Activated CD4-positive, alpha-beta T cell treated with anti-CD3 and anti-CD28 coated beads, Interleukin-2, amount 50 U/mL, for 24 hours (primary cell): ENCODE measurements at regions not wholly inside any gene's neighbourhood (a gene's known extent, or its start where the extent isn't known, plus 50 kb on each side); places are given as distances from the start of the nearest gene placed in this dataset.
"Not testable (repeated sequence)": the region's sequence is repeated elsewhere in the genome, so short reads cannot be mapped to it uniquely, and the experiment has no call there.

Experiments used
- DNase-seq, 2 donors: peaks; one replicate each; pipeline ENCODE4 v3.0.0-alpha.2; 2020; ENCODE audit warnings: low read depth in 1 of 2, low spot score in 1 of 2

- no peak for DNase-seq
Measured at GRCh38 chr5:39670391-39670790, 245.6 kb upstream of the DAB2 start.

- DNase-seq = no peak
Measured at GRCh38 chr5:39668980-39669379, 244.2 kb upstream of the DAB2 start.

- DNase-seq = no peak
Measured at GRCh38 chr5:39665328-39665727, 240.5 kb upstream of the DAB2 start.

- no peak for DNase-seq
Measured at GRCh38 chr5:39662945-39663344, 238.2 kb upstream of the DAB2 start.

- DNase-seq = no peak
Measured at GRCh38 chr5:39661026-39661779, 236.4 kb upstream of the DAB2 start.

- DNase-seq = no peak
Measured at GRCh38 chr5:39660020-39660419, 235.2 kb upstream of the DAB2 start.

- no peak for DNase-seq
Measured at GRCh38 chr5:39658866-39659265, 234.1 kb upstream of the DAB2 start.

GRCh38 chr5:39657943-39658342 lies 233.2 kb upstream of the DAB2 start:
- no peak for DNase-seq

GRCh38 chr5:39656600-39656999 lies 231.8 kb upstream of the DAB2 start:
- DNase-seq = no peak

- DNase-seq = no peak
Measured at GRCh38 chr5:39654715-39655114, 229.9 kb upstream of the DAB2 start.

- DNase-seq = not testable (repeated sequence)
Measured at GRCh38 chr5:39652481-39652880, 227.7 kb upstream of the DAB2 start.

- DNase-seq = no peak
Measured at GRCh38 chr5:39652036-39652435, 227.3 kb upstream of the DAB2 start.

GRCh38 chr5:39650008-39650762 lies 225.4 kb upstream of the DAB2 start:
- DNase-seq = no peak

GRCh38 chr5:39648848-39649227 lies 224.1 kb upstream of the DAB2 start:
- DNase-seq = no peak

- DNase-seq = no peak
Measured at GRCh38 chr5:39648085-39648847, 223.5 kb upstream of the DAB2 start.

- DNase-seq = no peak
Measured at GRCh38 chr5:39640552-39640951, 215.8 kb upstream of the DAB2 start.

- DNase-seq = no peak
Measured at GRCh38 chr5:39639618-39640089, 214.9 kb upstream of the DAB2 start.

- no peak for DNase-seq
Measured at GRCh38 chr5:39638813-39639212, 214.0 kb upstream of the DAB2 start.

- no peak for DNase-seq
Measured at GRCh38 chr5:39633057-39633456, 208.3 kb upstream of the DAB2 start.

GRCh38 chr5:39631958-39632357 lies 207.2 kb upstream of the DAB2 start:
- DNase-seq = no peak

GRCh38 chr5:39629946-39630345 lies 205.2 kb upstream of the DAB2 start:
- no peak for DNase-seq

- DNase-seq = no peak
Measured at GRCh38 chr5:39628348-39628747, 203.6 kb upstream of the DAB2 start.
